ENCODE measurements at regions not wholly inside any gene's neighbourhood (a gene's known extent, or its start where the extent isn't known, plus 50 kb on each side); places are given as distances from the start of the nearest gene placed in this dataset.

DNA sequence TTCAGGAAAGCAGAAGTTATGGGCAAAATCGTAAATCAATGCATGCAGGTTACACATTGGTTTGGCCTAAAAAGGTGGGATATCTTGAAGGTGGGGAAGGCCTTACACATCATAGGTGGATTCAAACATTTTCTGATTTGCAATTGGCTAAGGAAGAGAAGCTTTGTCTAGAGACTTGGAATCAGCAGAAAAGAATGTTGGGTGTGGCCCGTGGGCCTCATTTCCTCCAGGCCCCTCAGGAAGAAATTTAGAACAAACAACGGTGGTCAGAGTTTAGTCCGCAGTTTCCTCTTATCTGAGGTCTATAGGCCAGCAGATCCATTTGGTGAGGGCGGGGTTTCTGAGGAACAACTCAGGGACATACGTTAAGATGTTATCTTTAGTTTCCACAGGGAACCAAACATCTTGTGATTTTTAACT is 50.9 kb upstream of the AFF3 start:
- Histone ChIP-seq H3K36me3 (ENCODE audit: low read depth) (no peaks in the 10 kb centered on the region), H3K9me3 (ENCODE audit: low read depth) (no peaks in the 10 kb centered on the region), H3K9ac (no peak overlapping the region), H3K27ac (no peak overlapping the region), H3K4me2 (ENCODE audit: unreplicated experiment) (no peak overlapping the region), H3K4me3 (no peak overlapping the region), H3K9me2 (ENCODE audit: insufficient read depth) (no peaks in the 10 kb centered on the region), H3F3A (ENCODE audit: insufficient read depth) (no peaks in the 10 kb centered on the region), H3K27me3 (replicated peaks; ENCODE audit: insufficient read depth) (peaks cover 3% of the 10 kb centered on the region; the same call in 1 of the 2 replicates), H2AFZ (no peak overlapping the region), H3K4me1 (ENCODE audit: insufficient read depth) (peaks cover 10% of the 10 kb centered on the region), H3K79me2 (ENCODE audit: insufficient read depth) (no peaks in the 10 kb centered on the region), H4K20me1 (ENCODE audit: insufficient read depth) (no peaks in the 10 kb centered on the region)
- in situ Hi-C loops (cut with MboI) = no loop called here
- DNase-seq = no peak
- WGBS, 2 experiments (ENCODE audit: low coverage in 1 of 2, low lambda C conversion rate in 2 of 2, missing lambda C conversion rate in 2 of 2) = 84 to 90% methylated on average over 6 of the region's 6 CpGs
- no peak for TF ChIP-seq EZH2phosphoT487 (IDR thresholded peaks at IDR 0.05; ENCODE audit: insufficient read depth, low read depth)
- TF ChIP-seq EZH2 (IDR thresholded peaks at IDR 0.05; ENCODE audit: insufficient read depth, poor library complexity, severe bottlenecking) = no peak

DNA sequence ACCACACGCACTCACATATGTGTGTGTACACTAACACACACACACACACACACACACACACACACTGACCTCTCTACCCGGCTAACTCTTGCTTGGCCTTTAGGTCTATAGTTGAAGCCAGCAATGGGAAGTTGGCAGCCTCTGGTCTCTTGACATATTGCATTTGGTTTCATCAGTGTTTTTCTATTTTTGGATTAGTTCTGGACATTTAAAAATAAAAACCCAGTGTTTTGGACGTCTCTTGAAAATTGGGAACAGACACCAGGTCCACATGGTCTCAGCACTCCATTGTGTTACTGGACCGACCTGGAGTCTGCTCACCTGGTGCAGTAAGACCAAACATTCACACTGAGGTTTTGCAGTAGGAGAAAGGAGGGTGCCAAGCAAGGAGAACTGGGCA is 50.4 kb upstream of the AFF3 start:
- TF ChIP-seq EZH2 (IDR thresholded peaks at IDR 0.05; ENCODE audit: insufficient read depth, poor library complexity, severe bottlenecking) (no peak), EZH2phosphoT487 (IDR thresholded peaks at IDR 0.05; ENCODE audit: insufficient read depth, low read depth) (no peak)
- no peak overlapping the region for H3K27ac ChIP-seq
- in situ Hi-C loops (cut with MboI) = no loop called here
- no peaks in the 10 kb centered on the region for H4K20me1 ChIP-seq (ENCODE audit: insufficient read depth)
- H3F3A ChIP-seq (ENCODE audit: insufficient read depth) = no peaks in the 10 kb centered on the region
- H3K9ac ChIP-seq = no peak overlapping the region
- H3K79me2 ChIP-seq (ENCODE audit: insufficient read depth) = no peaks in the 10 kb centered on the region
- H3K27me3 ChIP-seq (replicated peaks; ENCODE audit: insufficient read depth) = peaks cover 3% of the 10 kb centered on the region; the same call in 1 of the 2 replicates
- H3K9me2 ChIP-seq (ENCODE audit: insufficient read depth) = no peaks in the 10 kb centered on the region
- H3K36me3 ChIP-seq (ENCODE audit: low read depth) = no peaks in the 10 kb centered on the region
- H3K4me3 ChIP-seq = no peak overlapping the region
- no peaks in the 10 kb centered on the region for H3K9me3 ChIP-seq (ENCODE audit: low read depth)
- H2AFZ ChIP-seq = no peak overlapping the region
- no peak overlapping the region for H3K4me2 ChIP-seq (ENCODE audit: unreplicated experiment)
- DNase-seq = no peak
- H3K4me1 ChIP-seq (ENCODE audit: insufficient read depth) = peaks cover 5% of the 10 kb centered on the region
- WGBS, 2 experiments (ENCODE audit: low coverage in 1 of 2, low lambda C conversion rate in 2 of 2, missing lambda C conversion rate in 2 of 2) = 41 to 46% methylated on average over 4 of the region's 4 CpGs

- H3K9me2 ChIP-seq (ENCODE audit: insufficient read depth) = no peaks in the 10 kb centered on the region
- H4K20me1 ChIP-seq (ENCODE audit: insufficient read depth) = no peaks in the 10 kb centered on the region
- H3K79me2 ChIP-seq (ENCODE audit: insufficient read depth) = no peaks in the 10 kb centered on the region
- no peak overlapping the region for H3K4me2 ChIP-seq (ENCODE audit: unreplicated experiment)
- TF ChIP-seq EZH2phosphoT487 (IDR thresholded peaks at IDR 0.05; ENCODE audit: insufficient read depth, low read depth) (no peak), EZH2 (IDR thresholded peaks at IDR 0.05; ENCODE audit: insufficient read depth, poor library complexity, severe bottlenecking) (no peak)
- H3K27ac ChIP-seq = no peak overlapping the region
- no peaks in the 10 kb centered on the region for H3F3A ChIP-seq (ENCODE audit: insufficient read depth)
- WGBS, 2 experiments (ENCODE audit: low coverage in 1 of 2, low lambda C conversion rate in 2 of 2, missing lambda C conversion rate in 2 of 2) = 80 to 88% methylated on average over 3 of the region's 3 CpGs
- H3K9ac ChIP-seq = no peak overlapping the region
- H2AFZ ChIP-seq = no peak overlapping the region
- DNase-seq = no peak
- in situ Hi-C loops (cut with MboI) = no loop called here
- H3K4me1 ChIP-seq (ENCODE audit: insufficient read depth) = no peaks in the 10 kb centered on the region
- no peaks in the 10 kb centered on the region for H3K9me3 ChIP-seq (ENCODE audit: low read depth)
- H3K4me3 ChIP-seq = no peak overlapping the region
- H3K27me3 ChIP-seq (replicated peaks; ENCODE audit: insufficient read depth) = peaks cover 3% of the 10 kb centered on the region; the same call in 1 of the 2 replicates
- no peaks in the 10 kb centered on the region for H3K36me3 ChIP-seq (ENCODE audit: low read depth)
These were observed 49.9 kb upstream of the AFF3 start for GRCh38 chr2:100192300-100192699.

All from GM23248 (cell line).